Hepatocyte (in vitro differentiated cells): ENCODE measurements at regions not wholly inside any gene's neighbourhood (a gene's known extent, or its start where the extent isn't known, plus 50 kb on each side); places are given as distances from the start of the nearest gene placed in this dataset.

Experiments
- DNase-seq: peaks from one replicate; pipeline ENCODE4 v3.0.0-alpha.2; 2016; ENCODE audit warnings: low spot score
- H2AFZ ChIP-seq: fragments of 200-600 bp; sonication (generic); 2 replicates; pipeline ENCODE4 v1.6.0; 2016; ENCODE audit warnings: antibody characterized with exemption, mild to moderate bottlenecking
- H3K27ac ChIP-seq: fragments of 200-600 bp; sonication (generic); 2 replicates; pipeline ENCODE4 v1.5.1; 2016; ENCODE audit warnings: mild to moderate bottlenecking
- H3K27me3 ChIP-seq: fragments of 200-600 bp; sonication (generic); 2 replicates; pipeline ENCODE4 v1.6.1; 2016
- H3K36me3 ChIP-seq: fragments of 200-600 bp; sonication (generic); replicated peaks from 2 replicates; pipeline ENCODE4 v1.5.1; 2016; ENCODE audit warnings: low read depth; ENCODE audit not compliant: insufficient read depth
- H3K4me1 ChIP-seq: fragments of 200-600 bp; sonication (generic); 2 replicates; pipeline ENCODE4 v1.5.1; 2016; ENCODE audit warnings: mild to moderate bottlenecking, moderate library complexity; ENCODE audit not compliant: insufficient read depth
- H3K4me2 ChIP-seq: fragments of 200-600 bp; sonication (generic); 2 replicates; pipeline ENCODE4 v1.6.0; 2016
- H3K4me3 ChIP-seq: fragments of 200-600 bp; sonication (generic); 2 replicates; pipeline ENCODE4 v1.5.1; 2016; ENCODE audit warnings: mild to moderate bottlenecking
- H3K79me2 ChIP-seq: fragments of 200-600 bp; sonication (generic); 2 replicates; pipeline ENCODE4 v1.6.0; 2017; ENCODE audit warnings: mild to moderate bottlenecking
- H3K9me2 ChIP-seq: fragments of 200-600 bp; sonication (generic); replicated peaks from 2 replicates; pipeline ENCODE4 v1.6.0; 2017; ENCODE audit warnings: mild to moderate bottlenecking; ENCODE audit not compliant: insufficient read depth
- H3K9me3 ChIP-seq: fragments of 200-600 bp; sonication (generic); 2 replicates; pipeline ENCODE4 v1.5.1; 2016; ENCODE audit warnings: low read depth, mild to moderate bottlenecking
- H4K20me1 ChIP-seq: fragments of 200-600 bp; sonication (generic); 2 replicates; pipeline ENCODE4 v1.6.0; 2016; ENCODE audit warnings: mild to moderate bottlenecking; ENCODE audit not compliant: insufficient read depth, poor library complexity, severe bottlenecking
- CTCF ChIP-seq: fragments of 200-600 bp; sonication (generic); IDR thresholded peaks from 2 replicates; pipeline ENCODE4 v1.5.1; 2016; ENCODE audit warnings: antibody characterized with exemption, mild to moderate bottlenecking; ENCODE audit not compliant: poor library complexity
- EZH2 ChIP-seq: fragments of 200-600 bp; sonication (generic); IDR thresholded peaks from 2 replicates; pipeline ENCODE4 v1.6.1; 2016; ENCODE audit warnings: antibody characterized with exemption, mild to moderate bottlenecking, borderline replicate concordance
- EZH2phosphoT487 ChIP-seq: fragments of 200-600 bp; sonication (generic); IDR thresholded peaks from one replicate; pipeline ENCODE4 v1.6.1; 2018; ENCODE audit warnings: antibody characterized with exemption, mild to moderate bottlenecking, low read depth, moderate library complexity; ENCODE audit not compliant: unreplicated experiment, severe bottlenecking
- WGBS: methylation state at CpG from one replicate; pipeline ENCODE4 v1.1.6; 2016; ENCODE audit warnings: low lambda C conversion rate; ENCODE audit errors: missing lambda C conversion rate; 5-methylcytosine and 5-hydroxymethylcytosine counted together

- Histone ChIP-seq H3K79me2 (no peaks in the 10 kb centered on the region), H3K4me3 (no peak overlapping the region)
- WGBS = 47% methylated on average over 2 of the region's 2 CpGs
These were observed 543.1 kb downstream of the TRIML1 start for GRCh38 chr4:188682321-188682720.

GRCh38 chr4:188683571-188683970, 544.3 kb downstream of the TRIML1 start:
- WGBS = 79% methylated on average over 2 of the region's 2 CpGs

More at GRCh38 chr4:188682321-188682720, 543.1 kb downstream of the TRIML1 start:
- TF ChIP-seq EZH2 = no peak
- no peak for TF ChIP-seq CTCF
- TF ChIP-seq EZH2phosphoT487 = no peak
- H3K27me3 ChIP-seq = no peaks in the 10 kb centered on the region
- no peaks in the 10 kb centered on the region for H4K20me1 ChIP-seq
- no peak overlapping the region for H3K4me2 ChIP-seq
- no peaks in the 10 kb centered on the region for H3K9me2 ChIP-seq
- DNase-seq = no peak
- H3K36me3 ChIP-seq = no peaks in the 10 kb centered on the region
- no peak overlapping the region for H3K27ac ChIP-seq
- no peak overlapping the region for H2AFZ ChIP-seq
- no peaks in the 10 kb centered on the region for H3K9me3 ChIP-seq
- H3K4me1 ChIP-seq = no peaks in the 10 kb centered on the region

GRCh38 chr4:188688956-188689355, 549.7 kb downstream of the TRIML1 start:
- H3K27ac ChIP-seq = no peak overlapping the region
- H3K79me2 ChIP-seq = no peaks in the 10 kb centered on the region
- no peak for DNase-seq
- H3K9me2 ChIP-seq = no peaks in the 10 kb centered on the region
- no peak for TF ChIP-seq CTCF
- TF ChIP-seq EZH2 = no peak
- TF ChIP-seq EZH2phosphoT487 = no peak
- H4K20me1 ChIP-seq = no peaks in the 10 kb centered on the region
- no peak overlapping the region for H3K4me3 ChIP-seq
- WGBS = 82% methylated on average over 2 of the region's 2 CpGs
- H3K27me3 ChIP-seq = no peaks in the 10 kb centered on the region
- H3K36me3 ChIP-seq = no peaks in the 10 kb centered on the region
- no peaks in the 10 kb centered on the region for H3K4me1 ChIP-seq
- no peak overlapping the region for H3K4me2 ChIP-seq
- H3K9me3 ChIP-seq = no peaks in the 10 kb centered on the region
- H2AFZ ChIP-seq = no peak overlapping the region

More at GRCh38 chr4:188683571-188683970, 544.3 kb downstream of the TRIML1 start:
- H3K36me3 ChIP-seq = no peaks in the 10 kb centered on the region
- H3K4me3 ChIP-seq = no peak overlapping the region
- H3K9me2 ChIP-seq = no peaks in the 10 kb centered on the region
- no peak overlapping the region for H3K4me2 ChIP-seq
- no peak for DNase-seq
- no peaks in the 10 kb centered on the region for H3K4me1 ChIP-seq
- no peaks in the 10 kb centered on the region for H3K27me3 ChIP-seq
- no peak overlapping the region for H3K27ac ChIP-seq
- TF ChIP-seq CTCF (no peak), EZH2 (no peak), EZH2phosphoT487 (no peak)
- H3K9me3 ChIP-seq = no peaks in the 10 kb centered on the region
- no peaks in the 10 kb centered on the region for H3K79me2 ChIP-seq
- H2AFZ ChIP-seq = no peak overlapping the region
- no peaks in the 10 kb centered on the region for H4K20me1 ChIP-seq

- Histone ChIP-seq H3K4me1 (no peaks in the 10 kb centered on the region), H3K79me2 (no peaks in the 10 kb centered on the region), H3K27me3 (no peaks in the 10 kb centered on the region), H3K9me2 (no peaks in the 10 kb centered on the region), H4K20me1 (no peaks in the 10 kb centered on the region), H3K4me3 (no peak overlapping the region), H2AFZ (no peak overlapping the region), H3K36me3 (no peaks in the 10 kb centered on the region), H3K4me2 (no peak overlapping the region), H3K27ac (no peak overlapping the region), H3K9me3 (no peaks in the 10 kb centered on the region)
- WGBS = 66% methylated on average over 4 of the region's 4 CpGs
- DNase-seq = no peak
- TF ChIP-seq EZH2 = no peak
- TF ChIP-seq CTCF = no peak
- no peak for TF ChIP-seq EZH2phosphoT487
These were observed 552.6 kb downstream of the TRIML1 start for GRCh38 chr4:188691811-188692210.
